ENCODE measurements at regions not wholly inside any gene's neighbourhood (a gene's known extent, or its start where the extent isn't known, plus 50 kb on each side); places are given as distances from the start of the nearest gene placed in this dataset.

GRCh38 chr18:44562986-44563385 lies 117.7 kb upstream of the SETBP1 start:
- POLR2A ChIA-PET, result no interaction called here
- H3K79me2 ChIP-seq (ENCODE audit: control insufficient read depth, insufficient read depth, low read length), result no peaks in the 10 kb centered on the region
- H3K4me1 ChIP-seq (ENCODE audit: control insufficient read depth in 2 of 2, insufficient read depth in 2 of 2, low read length in 2 of 2), result no peaks in the 10 kb centered on the region
- DNase-seq, result no peak
- WGBS (ENCODE audit: insufficient coverage), result no CpG with 5 or more reads among the region's 1 CpG
- no peaks in the 10 kb centered on the region for H3K36me3 ChIP-seq (replicated peaks in 1 of 2; ENCODE audit: control extremely low read depth in 1 of 2, control insufficient read depth in 1 of 2, extremely low read depth in 1 of 2, insufficient read depth in 2 of 2, low read length in 1 of 2)
- Mint-ChIP-seq H3K27ac (no peak overlapping the region), H3K27me3 (no peaks in the 10 kb centered on the region), H3K4me1 (no peaks in the 10 kb centered on the region), H3K4me3 (no peak overlapping the region), H3K9me3 (ENCODE audit: insufficient read depth) (peaks cover 2% of the 10 kb centered on the region)
- no peak overlapping the region for H3K27ac ChIP-seq (ENCODE audit: low read length in 2 of 2)
- no peaks in the 10 kb centered on the region for H3K27me3 ChIP-seq (replicated peaks in 1 of 4; ENCODE audit: control extremely low read depth in 1 of 4, control insufficient read depth in 3 of 4, insufficient read depth in 4 of 4, low read length in 3 of 4)
- H4K20me1 ChIP-seq (ENCODE audit: control insufficient read depth, insufficient read depth, low read length, poor library complexity, severe bottlenecking), result no peaks in the 10 kb centered on the region
- TF ChIP-seq EZH2 (IDR thresholded peaks at IDR 0.05; ENCODE audit: borderline replicate concordance, insufficient read depth, low read depth, low read length, poor library complexity, severe bottlenecking), result no peak
- TF ChIP-seq, protein P1, sequence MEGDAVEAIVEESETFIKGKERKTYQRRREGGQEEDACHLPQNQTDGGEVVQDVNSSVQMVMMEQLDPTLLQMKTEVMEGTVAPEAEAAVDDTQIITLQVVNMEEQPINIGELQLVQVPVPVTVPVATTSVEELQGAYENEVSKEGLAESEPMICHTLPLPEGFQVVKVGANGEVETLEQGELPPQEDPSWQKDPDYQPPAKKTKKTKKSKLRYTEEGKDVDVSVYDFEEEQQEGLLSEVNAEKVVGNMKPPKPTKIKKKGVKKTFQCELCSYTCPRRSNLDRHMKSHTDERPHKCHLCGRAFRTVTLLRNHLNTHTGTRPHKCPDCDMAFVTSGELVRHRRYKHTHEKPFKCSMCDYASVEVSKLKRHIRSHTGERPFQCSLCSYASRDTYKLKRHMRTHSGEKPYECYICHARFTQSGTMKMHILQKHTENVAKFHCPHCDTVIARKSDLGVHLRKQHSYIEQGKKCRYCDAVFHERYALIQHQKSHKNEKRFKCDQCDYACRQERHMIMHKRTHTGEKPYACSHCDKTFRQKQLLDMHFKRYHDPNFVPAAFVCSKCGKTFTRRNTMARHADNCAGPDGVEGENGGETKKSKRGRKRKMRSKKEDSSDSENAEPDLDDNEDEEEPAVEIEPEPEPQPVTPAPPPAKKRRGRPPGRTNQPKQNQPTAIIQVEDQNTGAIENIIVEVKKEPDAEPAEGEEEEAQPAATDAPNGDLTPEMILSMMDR (IDR thresholded peaks at IDR 0.05), result no peak
- CTCF ChIA-PET, result no interaction called here
- no peak overlapping the region for H3K9ac ChIP-seq (ENCODE audit: low read length)
- intact Hi-C loops (cut with micrococcal nuclease), result no loop called here
- H3K9me3 ChIP-seq (ENCODE audit: control extremely low read depth in 1 of 3, control insufficient read depth in 2 of 3, insufficient read depth in 1 of 3, low read length in 2 of 3), result no peaks in the 10 kb centered on the region
- H2AFZ ChIP-seq (ENCODE audit: insufficient read depth, low read depth, low read length, poor library complexity, severe bottlenecking), result no peak overlapping the region
- no peak overlapping the region for H3K4me2 ChIP-seq (replicated peaks; ENCODE audit: low read depth, low read length, poor library complexity, severe bottlenecking)
- no peak overlapping the region for H3K4me3 ChIP-seq (ENCODE audit: control extremely low read depth in 1 of 5, extremely low read depth in 1 of 5, insufficient read depth in 1 of 5, low read depth in 2 of 5, low read length in 4 of 5)
- ATAC-seq (ENCODE audit: low read depth), result no peak

- Mint-ChIP-seq H3K9me3 (ENCODE audit: insufficient read depth) (peaks cover 2% of the 10 kb centered on the region), H3K27ac (no peak overlapping the region), H3K4me3 (no peak overlapping the region), H3K4me1 (no peaks in the 10 kb centered on the region), H3K27me3 (no peaks in the 10 kb centered on the region)
- no peak for ATAC-seq (ENCODE audit: low read depth)
- Histone ChIP-seq H3K4me3 (ENCODE audit: control extremely low read depth in 1 of 5, extremely low read depth in 1 of 5, insufficient read depth in 1 of 5, low read depth in 2 of 5, low read length in 4 of 5) (no peak overlapping the region), H3K36me3 (replicated peaks in 1 of 2; ENCODE audit: control extremely low read depth in 1 of 2, control insufficient read depth in 1 of 2, extremely low read depth in 1 of 2, insufficient read depth in 2 of 2, low read length in 1 of 2) (no peaks in the 10 kb centered on the region), H4K20me1 (ENCODE audit: control insufficient read depth, insufficient read depth, low read length, poor library complexity, severe bottlenecking) (no peaks in the 10 kb centered on the region), H3K27me3 (replicated peaks in 1 of 4; ENCODE audit: control extremely low read depth in 1 of 4, control insufficient read depth in 3 of 4, insufficient read depth in 4 of 4, low read length in 3 of 4) (no peaks in the 10 kb centered on the region), H3K4me2 (replicated peaks; ENCODE audit: low read depth, low read length, poor library complexity, severe bottlenecking) (no peak overlapping the region), H3K27ac (ENCODE audit: low read length in 2 of 2) (no peak overlapping the region), H3K9ac (ENCODE audit: low read length) (no peak overlapping the region), H2AFZ (ENCODE audit: insufficient read depth, low read depth, low read length, poor library complexity, severe bottlenecking) (no peak overlapping the region), H3K79me2 (ENCODE audit: control insufficient read depth, insufficient read depth, low read length) (no peaks in the 10 kb centered on the region), H3K9me3 (ENCODE audit: control extremely low read depth in 1 of 3, control insufficient read depth in 2 of 3, insufficient read depth in 1 of 3, low read length in 2 of 3) (no peaks in the 10 kb centered on the region), H3K4me1 (ENCODE audit: control insufficient read depth in 2 of 2, insufficient read depth in 2 of 2, low read length in 2 of 2) (no peaks in the 10 kb centered on the region)
- ChIA-PET CTCF (no interaction called here), POLR2A (no interaction called here)
- no peak for TF ChIP-seq EZH2 (IDR thresholded peaks at IDR 0.05; ENCODE audit: borderline replicate concordance, insufficient read depth, low read depth, low read length, poor library complexity, severe bottlenecking)
- TF ChIP-seq, protein P1 (IDR thresholded peaks at IDR 0.05), result no peak
- DNase-seq, result no peak
- intact Hi-C loops (cut with micrococcal nuclease), result no loop called here
These were observed 115.8 kb upstream of the SETBP1 start for GRCh38 chr18:44564922-44565321.

Measured in B cell (primary cell).